B cell (primary cell): ENCODE measurements at regions not wholly inside any gene's neighbourhood (a gene's known extent, or its start where the extent isn't known, plus 50 kb on each side); places are given as distances from the start of the nearest gene placed in this dataset.

Source experiments
- ATAC-seq: fragments of 200-7000 bp; cut with Tn5 transposase; one replicate; pipeline ENCODE4 v1.10.0; 2021; ENCODE audit warnings: low read depth, mild to moderate bottlenecking, moderate number of reproducible peaks, moderate library complexity
- CTCF ChIA-PET: fragments of 350-600 bp; sonication (Branson Sonifier 250); formaldehyde crosslinking; loops from one replicate; lab custom pipeline; 2021; ENCODE audit warnings: antibody characterized with exemption, inconsistent platforms; lab: Charles Lee
- POLR2A ChIA-PET: fragments of 350-600 bp; sonication (Branson Sonifier 250); formaldehyde crosslinking; loops from one replicate; lab custom pipeline; 2021; ENCODE audit warnings: antibody characterized with exemption; lab: Charles Lee
- DNase-seq: peaks from one replicate; pipeline ENCODE4 v3.0.0; 2013
- H2AFZ ChIP-seq: 2 replicates; pipeline ENCODE4 v1.6.1; 2012; ENCODE audit warnings: mild to moderate bottlenecking, low read depth, low read length; ENCODE audit not compliant: insufficient read depth, poor library complexity, severe bottlenecking
- H3K27ac ChIP-seq, 2 donors: 1 replicate in 1 of 2; 2 replicates in 1 of 2; pipeline ENCODE4 v1.5.1; 2012 to 2013; ENCODE audit warnings: low read length in 2 of 2, mild to moderate bottlenecking in 2 of 2, moderate library complexity in 1 of 2
- H3K27me3 ChIP-seq, 4 experiments: fragments of 200-600 bp in 1 of 4; sonication (generic) in 1 of 4; replicated peaks in 1 of 4; 1 replicate in 2 of 4; 2 replicates in 2 of 4; pipeline versions ENCODE4 v1.6.1 to v1.7.0; 2013 to 2016; ENCODE audit warnings: low read length in 3 of 4, mild to moderate bottlenecking in 2 of 4, mixed read lengths in 1 of 4, moderate library complexity in 1 of 4; ENCODE audit not compliant: insufficient read depth in 4 of 4, control insufficient read depth in 3 of 4; ENCODE audit errors: control extremely low read depth in 1 of 4
- H3K36me3 ChIP-seq, 2 experiments: replicated peaks in 1 of 2; 1 replicate in 1 of 2; 2 replicates in 1 of 2; pipeline versions ENCODE4 v1.6.1 to v1.7.1; 2013; ENCODE audit warnings: low read length in 1 of 2; ENCODE audit not compliant: insufficient read depth in 2 of 2, control insufficient read depth in 1 of 2; ENCODE audit errors: control extremely low read depth in 1 of 2, extremely low read depth in 1 of 2
- H3K4me1 ChIP-seq, 2 donors: fragments of 200-600 bp in 1 of 2; sonication (generic) in 1 of 2; 1 replicate in 1 of 2; 2 replicates in 1 of 2; pipeline versions ENCODE4 v1.5.1 to v1.6.1; 2013 to 2017; ENCODE audit warnings: low read length in 2 of 2; ENCODE audit not compliant: control insufficient read depth in 2 of 2, insufficient read depth in 2 of 2
- H3K4me2 ChIP-seq: replicated peaks from 2 replicates; pipeline ENCODE3; 2012; ENCODE audit warnings: mild to moderate bottlenecking, low read depth, low read length; ENCODE audit not compliant: poor library complexity, severe bottlenecking
- H3K4me3 ChIP-seq, 5 experiments: fragments of 200-600 bp in 1 of 5; sonication (generic) in 1 of 5; 1 replicate in 3 of 5; 2 replicates in 2 of 5; pipeline versions ENCODE4 v1.5.1 to v1.7.0; 2011 to 2016; ENCODE audit warnings: low read length in 4 of 5, mild to moderate bottlenecking in 4 of 5, low read depth in 2 of 5, control low read depth in 1 of 5, moderate library complexity in 1 of 5; ENCODE audit not compliant: insufficient read depth in 1 of 5; ENCODE audit errors: control extremely low read depth in 1 of 5, extremely low read depth in 1 of 5
- H3K79me2 ChIP-seq: fragments of 200-600 bp; sonication (generic); one replicate; pipeline ENCODE4 v1.6.0; 2016; ENCODE audit warnings: low read length; ENCODE audit not compliant: control insufficient read depth, insufficient read depth
- H3K9ac ChIP-seq: fragments of 200-600 bp; sonication (generic); 2 replicates; pipeline ENCODE4 v1.6.1; 2017; ENCODE audit warnings: mild to moderate bottlenecking, low read length, moderate library complexity
- H3K9me3 ChIP-seq, 3 donors: one replicate each; pipeline versions ENCODE4 v1.6.1 to v1.7.1; 2013; ENCODE audit warnings: low read length in 2 of 3; ENCODE audit not compliant: control insufficient read depth in 2 of 3, insufficient read depth in 1 of 3; ENCODE audit errors: control extremely low read depth in 1 of 3
- H4K20me1 ChIP-seq: 2 replicates; pipeline ENCODE4 v1.6.0; 2012; ENCODE audit warnings: mild to moderate bottlenecking, low read length; ENCODE audit not compliant: insufficient read depth, control insufficient read depth, poor library complexity, severe bottlenecking
- H3K27ac Mint-ChIP-seq: one replicate; pipeline ENCODE4 v1.8.0; 2021; ENCODE audit warnings: mixed read lengths
- H3K27me3 Mint-ChIP-seq: one replicate; pipeline ENCODE4 v1.8.0; 2021; ENCODE audit warnings: mixed read lengths
- H3K4me1 Mint-ChIP-seq: one replicate; pipeline ENCODE4 v1.8.0; 2021; ENCODE audit warnings: mixed read lengths
- H3K4me3 Mint-ChIP-seq: one replicate; pipeline ENCODE4 v1.8.0; 2021; ENCODE audit warnings: mixed read lengths
- H3K9me3 Mint-ChIP-seq: one replicate; pipeline ENCODE4 v1.8.0; 2022; ENCODE audit warnings: mixed read lengths; ENCODE audit not compliant: insufficient read depth
- CTCF ChIP-seq: fragments of 200-600 bp; IDR thresholded peaks from one replicate; pipeline ENCODE4 v1.8.0; 2022; ENCODE audit warnings: antibody characterized with exemption, mild to moderate bottlenecking
- EZH2 ChIP-seq: IDR thresholded peaks from 2 replicates; pipeline ENCODE4 v1.6.1; 2012; ENCODE audit warnings: borderline replicate concordance, low read depth, mild to moderate bottlenecking, moderate library complexity, low read length; ENCODE audit not compliant: insufficient read depth, poor library complexity, severe bottlenecking
- WGBS: methylation state at CpG from one replicate; pipeline ENCODE4 v1.1.5; 2013; ENCODE audit warnings: missing lambda C conversion rate; ENCODE audit not compliant: insufficient coverage; 5-methylcytosine and 5-hydroxymethylcytosine counted together
- intact Hi-C: fragments of 100-400 bp; cut with micrococcal nuclease; formaldehyde crosslinking; loops from one replicate; pipeline ENCODE4 v1.10.0; 2022

DNA sequence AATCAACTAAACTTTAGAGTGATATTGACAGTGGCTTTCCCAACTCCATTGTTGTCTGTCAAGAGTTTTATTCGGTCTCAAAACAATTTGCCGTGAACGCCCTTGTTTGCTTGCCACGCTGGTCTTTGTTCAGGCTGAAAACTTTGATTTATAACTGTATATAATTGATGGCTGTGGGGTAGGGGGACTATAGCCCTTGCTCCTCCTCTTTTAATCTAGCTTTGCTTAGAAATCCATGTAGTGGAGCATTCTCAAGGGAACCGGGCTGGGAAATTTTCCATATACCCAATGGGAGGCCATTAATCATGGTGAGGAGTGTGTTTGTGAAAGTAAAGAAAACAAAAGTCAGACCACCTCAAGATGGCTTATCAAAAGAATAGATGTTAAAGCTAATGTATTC is 339.8 kb upstream of the RARB start:
- ChIA-PET POLR2A (no interaction called here), CTCF (no interaction called here)
- Mint-ChIP-seq H3K27me3 (no peaks in the 10 kb centered on the region), H3K4me3 (no peak overlapping the region), H3K27ac (no peak overlapping the region), H3K4me1 (no peaks in the 10 kb centered on the region), H3K9me3 (peaks cover 3% of the 10 kb centered on the region)
- H4K20me1 ChIP-seq: no peaks in the 10 kb centered on the region
- no peaks in the 10 kb centered on the region for H3K36me3 ChIP-seq
- no peak overlapping the region for H3K4me3 ChIP-seq
- H3K27ac ChIP-seq: no peak overlapping the region
- no peaks in the 10 kb centered on the region for H3K79me2 ChIP-seq
- no peak overlapping the region for H3K9ac ChIP-seq
- TF ChIP-seq CTCF (no peak), EZH2 (no peak)
- intact Hi-C loops: no loop called here
- WGBS: 70% methylated on average over 2 of the region's 5 CpGs
- no peak overlapping the region for H3K4me2 ChIP-seq
- H3K4me1 ChIP-seq: no peaks in the 10 kb centered on the region
- no peaks in the 10 kb centered on the region for H3K9me3 ChIP-seq
- H3K27me3 ChIP-seq: no peaks in the 10 kb centered on the region
- H2AFZ ChIP-seq: no peak overlapping the region
- ATAC-seq: no peak
- DNase-seq: no peak

GRCh38 chr3:25090698-25091453 is 337.2 kb upstream of the RARB start:
- no peaks in the 10 kb centered on the region for H3K27me3 ChIP-seq
- H3K27ac Mint-ChIP-seq: no peak overlapping the region

More at GRCh38 chr3:25090698-25091453, 337.2 kb upstream of the RARB start:
- Mint-ChIP-seq H3K27me3 (no peaks in the 10 kb centered on the region), H3K9me3 (peaks cover 3% of the 10 kb centered on the region), H3K4me3 (no peak overlapping the region), H3K4me1 (no peaks in the 10 kb centered on the region)
- Histone ChIP-seq H3K9me3 (no peaks in the 10 kb centered on the region), H3K4me3 (no peak overlapping the region), H3K9ac (no peak overlapping the region), H3K27ac (no peak overlapping the region), H2AFZ (no peak overlapping the region), H3K4me2 (no peak overlapping the region), H3K79me2 (no peaks in the 10 kb centered on the region), H3K4me1 (no peaks in the 10 kb centered on the region), H4K20me1 (no peaks in the 10 kb centered on the region), H3K36me3 (no peaks in the 10 kb centered on the region)
- ChIA-PET POLR2A (no interaction called here), CTCF (no interaction called here)
- ATAC-seq: no peak
- intact Hi-C loops: no loop called here
- TF ChIP-seq CTCF (no peak), EZH2 (no peak)
- DNase-seq: no peak
- 73% methylated on average over 3 of the region's 6 CpGs for WGBS
